ENCODE measurements at regions not wholly inside any gene's neighbourhood (a gene's known extent, or its start where the extent isn't known, plus 50 kb on each side); places are given as distances from the start of the nearest gene placed in this dataset.

GRCh38 chr13:54194233-54195024 is 1165.8 kb downstream of the OLFM4 start:
- peak; percentile 52 for ATAC-seq
- DNase-seq (ENCODE audit: low spot score), result no peak
- CTCF ChIA-PET, result interaction anchor here (0.8 to 1.6 kb wide), 6 partner anchors 9 to 1051 kb away, joined by 3 to 9 read pairs (median 4); no protein-coding TSS in a partner anchor
- peak overlapping the region; percentile 65 for H3K27ac Mint-ChIP-seq
- POLR2A ChIA-PET, result no interaction called here
- H3K36me3 Mint-ChIP-seq, result no peaks in the 10 kb centered on the region
- H3K4me1 Mint-ChIP-seq, result peaks cover 62% of the 10 kb centered on the region
- H3K9me3 Mint-ChIP-seq, result no peaks in the 10 kb centered on the region
- TF ChIP-seq, protein P1, sequence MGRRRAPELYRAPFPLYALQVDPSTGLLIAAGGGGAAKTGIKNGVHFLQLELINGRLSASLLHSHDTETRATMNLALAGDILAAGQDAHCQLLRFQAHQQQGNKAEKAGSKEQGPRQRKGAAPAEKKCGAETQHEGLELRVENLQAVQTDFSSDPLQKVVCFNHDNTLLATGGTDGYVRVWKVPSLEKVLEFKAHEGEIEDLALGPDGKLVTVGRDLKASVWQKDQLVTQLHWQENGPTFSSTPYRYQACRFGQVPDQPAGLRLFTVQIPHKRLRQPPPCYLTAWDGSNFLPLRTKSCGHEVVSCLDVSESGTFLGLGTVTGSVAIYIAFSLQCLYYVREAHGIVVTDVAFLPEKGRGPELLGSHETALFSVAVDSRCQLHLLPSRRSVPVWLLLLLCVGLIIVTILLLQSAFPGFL (CRISPR knock-in tag; IDR thresholded peaks at IDR 0.05; ENCODE audit: borderline replicate concordance), result no peak
- peak overlapping the region; percentile 3; the same call in 1 of the 2 replicates for H3K4me3 Mint-ChIP-seq
- H3K27me3 Mint-ChIP-seq (ENCODE audit: low read depth), result no peaks in the 10 kb centered on the region

DNA sequence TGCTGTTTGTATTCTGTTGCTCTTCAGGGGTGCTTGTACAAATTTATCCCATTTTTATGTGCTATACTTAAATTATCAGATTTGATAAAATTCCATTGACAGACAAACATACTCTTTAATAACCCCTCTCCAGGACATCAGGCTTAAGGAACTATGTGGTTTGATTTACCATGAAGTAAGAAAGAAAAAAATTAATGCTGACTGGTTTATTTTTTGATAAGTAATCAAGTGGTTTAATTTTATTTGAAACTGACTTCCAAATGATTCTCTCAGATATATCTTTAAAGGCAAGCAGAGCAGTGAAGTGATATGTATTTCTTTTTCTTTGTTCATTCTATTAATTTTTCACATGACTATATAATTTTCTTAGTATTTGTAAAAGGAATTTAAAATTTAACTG is 1168.1 kb downstream of the OLFM4 start:
- CTCF ChIA-PET, result no interaction called here
- Mint-ChIP-seq H3K36me3 (no peaks in the 10 kb centered on the region), H3K27me3 (ENCODE audit: low read depth) (no peaks in the 10 kb centered on the region), H3K4me3 (no peak overlapping the region), H3K9me3 (no peaks in the 10 kb centered on the region), H3K27ac (peak overlapping the region; percentile 32; the same call in 1 of the 2 replicates), H3K4me1 (peaks cover 70% of the 10 kb centered on the region)
- TF ChIP-seq ZNF396 (CRISPR knock-in tag; IDR thresholded peaks at IDR 0.05; ENCODE audit: borderline replicate concordance), result no peak
- no peak for TF ChIP-seq TCF7 (CRISPR knock-in tag; IDR thresholded peaks at IDR 0.05; ENCODE audit: low read depth)
- no peak for TF ChIP-seq KAT7 (CRISPR knock-in tag; IDR thresholded peaks at IDR 0.05; ENCODE audit: borderline replicate concordance)
- TF ChIP-seq ATF1 (CRISPR knock-in tag; IDR thresholded peaks at IDR 0.05), result no peak
- DNase-seq (ENCODE audit: low spot score) (no peak), ATAC-seq (no peak)
- POLR2A ChIA-PET, result no interaction called here

GRCh38 chr13:54198911-54199310 is 1170.3 kb downstream of the OLFM4 start:
- peaks cover 58% of the 10 kb centered on the region for H3K4me1 Mint-ChIP-seq
- TF ChIP-seq RORB (CRISPR knock-in tag; IDR thresholded peaks at IDR 0.05), result no peak
- TF ChIP-seq, protein P2, sequence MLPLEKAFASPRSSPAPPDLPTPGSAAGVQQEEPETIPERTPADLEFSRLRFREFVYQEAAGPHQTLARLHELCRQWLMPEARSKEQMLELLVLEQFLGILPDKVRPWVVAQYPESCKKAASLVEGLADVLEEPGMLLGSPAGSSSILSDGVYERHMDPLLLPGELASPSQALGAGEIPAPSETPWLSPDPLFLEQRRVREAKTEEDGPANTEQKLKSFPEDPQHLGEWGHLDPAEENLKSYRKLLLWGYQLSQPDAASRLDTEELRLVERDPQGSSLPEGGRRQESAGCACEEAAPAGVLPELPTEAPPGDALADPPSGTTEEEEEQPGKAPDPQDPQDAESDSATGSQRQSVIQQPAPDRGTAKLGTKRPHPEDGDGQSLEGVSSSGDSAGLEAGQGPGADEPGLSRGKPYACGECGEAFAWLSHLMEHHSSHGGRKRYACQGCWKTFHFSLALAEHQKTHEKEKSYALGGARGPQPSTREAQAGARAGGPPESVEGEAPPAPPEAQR (CRISPR knock-in tag; IDR thresholded peaks at IDR 0.05), result no peak
- TF ChIP-seq NR3C1 (CRISPR knock-in tag; conservative IDR thresholded peaks at IDR 0.05; ENCODE audit: low read depth), result no peak
- no peak for TF ChIP-seq USF1 (CRISPR knock-in tag; IDR thresholded peaks at IDR 0.05)
- no peak for TF ChIP-seq JAZF1 (CRISPR knock-in tag; IDR thresholded peaks at IDR 0.05)
- no peak for TF ChIP-seq E2F4 (CRISPR knock-in tag; IDR thresholded peaks at IDR 0.05; ENCODE audit: borderline replicate concordance, low read depth)
- H3K27me3 Mint-ChIP-seq (ENCODE audit: low read depth), result no peaks in the 10 kb centered on the region
- H3K9me3 Mint-ChIP-seq, result no peaks in the 10 kb centered on the region
- CTCF ChIA-PET, result no interaction called here
- ATAC-seq (no peak), DNase-seq (ENCODE audit: low spot score) (no peak)
- no peaks in the 10 kb centered on the region for H3K36me3 Mint-ChIP-seq
- H3K4me3 Mint-ChIP-seq, result no peak overlapping the region
- 0 out of 2 replicates have a peak overlapping the region, but pooled peaks have one; percentile 40 for H3K27ac Mint-ChIP-seq
- POLR2A ChIA-PET, result no interaction called here

GRCh38 chr13:54206626-54207025 is 1178.0 kb downstream of the OLFM4 start:
- DNase-seq (ENCODE audit: low spot score) (no peak), ATAC-seq (no peak)
- Mint-ChIP-seq H3K27ac (no peak overlapping the region), H3K36me3 (no peaks in the 10 kb centered on the region), H3K9me3 (no peaks in the 10 kb centered on the region), H3K4me3 (no peak overlapping the region), H3K4me1 (peaks cover 36% of the 10 kb centered on the region), H3K27me3 (ENCODE audit: low read depth) (no peaks in the 10 kb centered on the region)
- CTCF ChIA-PET, result no interaction called here
- POLR2A ChIA-PET, result no interaction called here
- no peak for TF ChIP-seq FOXK1 (CRISPR knock-in tag; IDR thresholded peaks at IDR 0.05)
- TF ChIP-seq IRF2 (CRISPR knock-in tag; IDR thresholded peaks at IDR 0.05; ENCODE audit: borderline replicate concordance, low read depth), result no peak
- TF ChIP-seq, protein P3, sequence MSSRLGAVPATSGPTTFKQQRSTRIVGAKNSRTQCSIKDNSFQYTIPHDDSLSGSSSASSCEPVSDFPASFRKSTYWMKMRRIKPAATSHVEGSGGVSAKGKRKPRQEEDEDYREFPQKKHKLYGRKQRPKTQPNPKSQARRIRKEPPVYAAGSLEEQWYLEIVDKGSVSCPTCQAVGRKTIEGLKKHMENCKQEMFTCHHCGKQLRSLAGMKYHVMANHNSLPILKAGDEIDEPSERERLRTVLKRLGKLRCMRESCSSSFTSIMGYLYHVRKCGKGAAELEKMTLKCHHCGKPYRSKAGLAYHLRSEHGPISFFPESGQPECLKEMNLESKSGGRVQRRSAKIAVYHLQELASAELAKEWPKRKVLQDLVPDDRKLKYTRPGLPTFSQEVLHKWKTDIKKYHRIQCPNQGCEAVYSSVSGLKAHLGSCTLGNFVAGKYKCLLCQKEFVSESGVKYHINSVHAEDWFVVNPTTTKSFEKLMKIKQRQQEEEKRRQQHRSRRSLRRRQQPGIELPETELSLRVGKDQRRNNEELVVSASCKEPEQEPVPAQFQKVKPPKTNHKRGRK (CRISPR knock-in tag; IDR thresholded peaks at IDR 0.05; ENCODE audit: borderline replicate concordance), result no peak
- no peak for TF ChIP-seq USF1 (CRISPR knock-in tag; IDR thresholded peaks at IDR 0.05)
- TF ChIP-seq, protein P4, sequence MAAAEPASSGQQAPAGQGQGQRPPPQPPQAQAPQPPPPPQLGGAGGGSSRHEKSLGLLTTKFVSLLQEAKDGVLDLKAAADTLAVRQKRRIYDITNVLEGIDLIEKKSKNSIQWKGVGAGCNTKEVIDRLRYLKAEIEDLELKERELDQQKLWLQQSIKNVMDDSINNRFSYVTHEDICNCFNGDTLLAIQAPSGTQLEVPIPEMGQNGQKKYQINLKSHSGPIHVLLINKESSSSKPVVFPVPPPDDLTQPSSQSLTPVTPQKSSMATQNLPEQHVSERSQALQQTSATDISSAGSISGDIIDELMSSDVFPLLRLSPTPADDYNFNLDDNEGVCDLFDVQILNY (CRISPR knock-in tag; IDR thresholded peaks at IDR 0.05), result no peak
- no peak for TF ChIP-seq MXD4 (CRISPR knock-in tag; IDR thresholded peaks at IDR 0.05; ENCODE audit: borderline replicate concordance)
- no peak for TF ChIP-seq ATF1 (CRISPR knock-in tag; IDR thresholded peaks at IDR 0.05)
- TF ChIP-seq, protein P5, sequence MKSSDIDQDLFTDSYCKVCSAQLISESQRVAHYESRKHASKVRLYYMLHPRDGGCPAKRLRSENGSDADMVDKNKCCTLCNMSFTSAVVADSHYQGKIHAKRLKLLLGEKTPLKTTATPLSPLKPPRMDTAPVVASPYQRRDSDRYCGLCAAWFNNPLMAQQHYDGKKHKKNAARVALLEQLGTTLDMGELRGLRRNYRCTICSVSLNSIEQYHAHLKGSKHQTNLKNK (CRISPR knock-in tag; IDR thresholded peaks at IDR 0.05), result no peak
- no peak for TF ChIP-seq NFYB (CRISPR knock-in tag; conservative IDR thresholded peaks at IDR 0.05; ENCODE audit: low read depth)
- TF ChIP-seq CBFB (CRISPR knock-in tag; IDR thresholded peaks at IDR 0.05; ENCODE audit: low read depth), result no peak
- no peak for TF ChIP-seq TP53 (CRISPR knock-in tag; IDR thresholded peaks at IDR 0.05)
